Transverse colon (tissue), 4 donors: ENCODE measurements at regions not wholly inside any gene's neighbourhood (a gene's known extent, or its start where the extent isn't known, plus 50 kb on each side); places are given as distances from the start of the nearest gene placed in this dataset.

ENCODE experiments used
- DNase-seq: peaks from one replicate; pipeline ENCODE4 v3.0.0-alpha.2; 2019
- H3K27ac ChIP-seq, 4 donors: fragments of 200-600 bp; sonication (generic); 2 replicates each; pipeline ENCODE4 v1.5.1; 2016 to 2018; ENCODE audit warnings: inconsistent platforms in 4 of 4
- H3K27me3 ChIP-seq: fragments of 200-600 bp; sonication (generic); 2 replicates; pipeline ENCODE4 v1.5.1; 2017; ENCODE audit warnings: inconsistent platforms
- H3K36me3 ChIP-seq, 4 donors: fragments of 200-600 bp; sonication (generic); 2 replicates each; pipeline ENCODE4 v1.5.1; 2017 to 2019; ENCODE audit warnings: inconsistent platforms in 4 of 4
- H3K4me1 ChIP-seq, 4 donors: fragments of 200-600 bp; sonication (generic); 2 replicates each; pipeline ENCODE4 v1.5.1; 2017 to 2020; ENCODE audit warnings: inconsistent platforms in 4 of 4
- H3K4me3 ChIP-seq, 4 donors: fragments of 200-600 bp; sonication (generic); 1 replicate in 1 of 4; 2 replicates in 3 of 4; pipeline versions ENCODE4 v1.5.1 to v1.6.1; 2017 to 2019; ENCODE audit warnings: inconsistent platforms in 4 of 4
- H3K9me3 ChIP-seq, 2 donors: fragments of 200-600 bp; sonication (generic); 2 replicates each; pipeline ENCODE4 v1.5.1; 2017 to 2019; ENCODE audit warnings: inconsistent platforms in 2 of 2
- EP300 ChIP-seq: sonication (generic); formaldehyde crosslinking; IDR thresholded peaks from one replicate; pipeline ENCODE4 v1.6.1; 2017; ENCODE audit warnings: antibody characterized with exemption, low read depth
- POLR2A ChIP-seq: fragments of 450-650 bp; IDR thresholded peaks from one replicate; pipeline ENCODE4 v1.6.1; 2016; ENCODE audit warnings: antibody characterized with exemption, mild to moderate bottlenecking, moderate library complexity
- POLR2AphosphoS5 ChIP-seq, 3 donors: sonication (generic); formaldehyde crosslinking; IDR thresholded peaks; one replicate each; pipeline ENCODE4 v1.6.1; 2016; ENCODE audit warnings: antibody characterized with exemption in 3 of 3
- WGBS, 2 donors: methylation state at CpG; one replicate each; pipeline ENCODE4 v1.1.5; 2018; ENCODE audit warnings: low coverage in 1 of 2; 5-methylcytosine and 5-hydroxymethylcytosine counted together
- in situ Hi-C, 4 donors: fragments of 200-750 bp; cut with MboI; loops; one replicate each; pipeline versions ENCODE4 v1.15.0 to v1.15.1; 2017; ENCODE audit warnings: low sequenced_read_pairs in 3 of 4, low pct_ligation_motif_present in 1 of 4, low pct_unique_long_range_greater_than_20kb in 1 of 4
- intact Hi-C: fragments of 100-400 bp; cut with DNase I; formaldehyde crosslinking; loops from one replicate; pipeline ENCODE4 v1.15.1; 2023; ENCODE audit warnings: low total_unique reads
- TF ChIP-seq, protein P1 (sequence below), 5 experiments: fragments of 200-600 bp in 3 of 5; fragments of 450-650 bp in 2 of 5; sonication (generic) in 3 of 5; IDR thresholded peaks; 1 replicate in 2 of 5; 2 replicates in 3 of 5; pipeline ENCODE4 v1.5.1; 2016 to 2017; ENCODE audit warnings: antibody characterized with exemption in 5 of 5, inconsistent platforms in 3 of 5, mild to moderate bottlenecking in 2 of 5, moderate library complexity in 1 of 5

GRCh38 chr7:110257673-110258072 is 833.3 kb upstream of the LRRN3 start:
- no peak for TF ChIP-seq POLR2AphosphoS5 (IDR thresholded peaks at IDR 0.05)
- TF ChIP-seq, protein P1, sequence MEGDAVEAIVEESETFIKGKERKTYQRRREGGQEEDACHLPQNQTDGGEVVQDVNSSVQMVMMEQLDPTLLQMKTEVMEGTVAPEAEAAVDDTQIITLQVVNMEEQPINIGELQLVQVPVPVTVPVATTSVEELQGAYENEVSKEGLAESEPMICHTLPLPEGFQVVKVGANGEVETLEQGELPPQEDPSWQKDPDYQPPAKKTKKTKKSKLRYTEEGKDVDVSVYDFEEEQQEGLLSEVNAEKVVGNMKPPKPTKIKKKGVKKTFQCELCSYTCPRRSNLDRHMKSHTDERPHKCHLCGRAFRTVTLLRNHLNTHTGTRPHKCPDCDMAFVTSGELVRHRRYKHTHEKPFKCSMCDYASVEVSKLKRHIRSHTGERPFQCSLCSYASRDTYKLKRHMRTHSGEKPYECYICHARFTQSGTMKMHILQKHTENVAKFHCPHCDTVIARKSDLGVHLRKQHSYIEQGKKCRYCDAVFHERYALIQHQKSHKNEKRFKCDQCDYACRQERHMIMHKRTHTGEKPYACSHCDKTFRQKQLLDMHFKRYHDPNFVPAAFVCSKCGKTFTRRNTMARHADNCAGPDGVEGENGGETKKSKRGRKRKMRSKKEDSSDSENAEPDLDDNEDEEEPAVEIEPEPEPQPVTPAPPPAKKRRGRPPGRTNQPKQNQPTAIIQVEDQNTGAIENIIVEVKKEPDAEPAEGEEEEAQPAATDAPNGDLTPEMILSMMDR (IDR thresholded peaks at IDR 0.05) = no peak
- no peak for TF ChIP-seq POLR2A
- no peak for TF ChIP-seq EP300
- in situ Hi-C loops (no loop called here), intact Hi-C loops (no loop called here)
- H3K27me3 ChIP-seq = no peaks in the 10 kb centered on the region
- 87 to 88% methylated on average over 3 of the region's 3 CpGs for WGBS, 2 donors
- H3K27ac ChIP-seq = no peak overlapping the region
- H3K9me3 ChIP-seq = no peaks in the 10 kb centered on the region
- no peak overlapping the region for H3K4me3 ChIP-seq
- DNase-seq = no peak
- H3K36me3 ChIP-seq = no peaks in the 10 kb centered on the region
- H3K4me1 ChIP-seq = no peaks in the 10 kb centered on the region

DNA sequence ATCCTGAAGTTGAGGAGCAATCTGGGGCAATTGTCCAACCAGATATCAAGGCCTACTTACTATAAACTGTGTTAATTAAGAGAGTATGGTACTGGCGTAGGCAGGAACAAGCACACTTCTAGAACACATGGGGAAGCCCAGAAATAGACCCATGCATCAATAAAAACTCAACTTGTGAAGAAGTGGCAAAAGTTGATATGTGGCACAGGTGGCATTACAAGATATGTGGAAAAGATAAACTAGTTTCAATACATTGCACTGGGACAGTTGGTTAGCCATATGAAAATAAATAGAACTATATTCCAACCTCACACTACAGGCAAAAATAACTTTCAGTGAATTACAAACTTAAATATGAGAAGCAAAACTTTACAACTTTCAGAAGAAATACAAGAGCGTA is 828.7 kb upstream of the LRRN3 start:
- Histone ChIP-seq H3K36me3 (no peaks in the 10 kb centered on the region), H3K9me3 (no peaks in the 10 kb centered on the region), H3K4me1 (no peaks in the 10 kb centered on the region), H3K27ac (no peak overlapping the region), H3K27me3 (no peaks in the 10 kb centered on the region), H3K4me3 (no peak overlapping the region)
- no peak for DNase-seq
- intact Hi-C loops = no loop called here
- TF ChIP-seq POLR2AphosphoS5 (IDR thresholded peaks at IDR 0.05) (no peak), EP300 (no peak), POLR2A (no peak)
- TF ChIP-seq, protein P1 (IDR thresholded peaks at IDR 0.05) = no peak
- in situ Hi-C loops = no loop called here
- WGBS, 2 donors = 81 to 88% methylated on average over 2 of the region's 2 CpGs

- H3K4me3 ChIP-seq = no peak overlapping the region
- H3K36me3 ChIP-seq = no peaks in the 10 kb centered on the region
- 72 to 77% methylated on average over 4 to 5 of the region's 5 CpGs for WGBS, 2 donors
- TF ChIP-seq, protein P1 (IDR thresholded peaks at IDR 0.05) = no peak
- TF ChIP-seq POLR2AphosphoS5 (IDR thresholded peaks at IDR 0.05) = no peak
- no peak for TF ChIP-seq POLR2A
- TF ChIP-seq EP300 = no peak
- no peaks in the 10 kb centered on the region for H3K27me3 ChIP-seq
- in situ Hi-C loops = no loop called here
- no peak overlapping the region for H3K27ac ChIP-seq
- no peaks in the 10 kb centered on the region for H3K4me1 ChIP-seq
- H3K9me3 ChIP-seq = no peaks in the 10 kb centered on the region
- DNase-seq = no peak
- intact Hi-C loops = no loop called here
Measured at GRCh38 chr7:110264288-110264687, 826.6 kb upstream of the LRRN3 start.

DNA sequence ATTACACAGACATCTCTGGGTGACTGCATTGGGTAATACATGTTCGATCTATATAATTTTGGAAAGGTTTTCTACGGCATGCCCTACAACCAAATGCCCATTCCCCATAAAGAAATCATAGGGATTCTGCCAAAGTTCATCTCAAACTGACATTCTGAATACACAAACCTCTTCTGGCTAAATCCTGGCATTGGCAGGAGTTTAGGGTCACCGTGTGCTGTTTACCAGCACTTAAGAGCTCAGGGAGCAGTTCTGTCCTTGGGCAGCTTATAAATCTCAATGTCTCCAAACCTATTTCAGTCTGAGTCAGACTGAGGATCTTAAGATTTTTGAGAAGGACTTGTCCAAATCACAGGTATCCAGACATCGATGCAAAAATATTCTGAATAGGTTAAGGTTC is 809.6 kb upstream of the LRRN3 start:
- in situ Hi-C loops = no loop called here
- Histone ChIP-seq H3K4me1 (no peaks in the 10 kb centered on the region), H3K27ac (no peak overlapping the region), H3K27me3 (no peaks in the 10 kb centered on the region), H3K36me3 (no peaks in the 10 kb centered on the region), H3K4me3 (no peak overlapping the region), H3K9me3 (no peaks in the 10 kb centered on the region)
- WGBS, 2 donors = 61 to 67% methylated on average over 2 to 4 of the region's 4 CpGs
- no peak for DNase-seq
- intact Hi-C loops = no loop called here
- TF ChIP-seq, protein P1 (IDR thresholded peaks at IDR 0.05) = no peak
- TF ChIP-seq POLR2AphosphoS5 (IDR thresholded peaks at IDR 0.05) (no peak), POLR2A (no peak), EP300 (no peak)
